ENCODE measurements at regions not wholly inside any gene's neighbourhood (a gene's known extent, or its start where the extent isn't known, plus 50 kb on each side); places are given as distances from the start of the nearest gene placed in this dataset.

GRCh38 chr5:142486020-142486419, 161.2 kb upstream of the SPRY4 start:
- no peak for FAIRE-seq
- DNase-seq (ENCODE audit: insufficient read length, low spot score), result no peak
- TF ChIP-seq POLR2A (IDR thresholded peaks at IDR 0.05; ENCODE audit: low read depth, low read length) (no peak), SPI1 (IDR thresholded peaks at IDR 0.05; ENCODE audit: low read depth, low read length) (no peak), TAF1 (IDR thresholded peaks at IDR 0.05; ENCODE audit: low read depth, low read length) (no peak), POLR2AphosphoS5 (IDR thresholded peaks at IDR 0.05; ENCODE audit: low read depth, low read length) (no peak), POU2F2 (IDR thresholded peaks at IDR 0.05; ENCODE audit: low read depth, low read length) (no peak)

DNA sequence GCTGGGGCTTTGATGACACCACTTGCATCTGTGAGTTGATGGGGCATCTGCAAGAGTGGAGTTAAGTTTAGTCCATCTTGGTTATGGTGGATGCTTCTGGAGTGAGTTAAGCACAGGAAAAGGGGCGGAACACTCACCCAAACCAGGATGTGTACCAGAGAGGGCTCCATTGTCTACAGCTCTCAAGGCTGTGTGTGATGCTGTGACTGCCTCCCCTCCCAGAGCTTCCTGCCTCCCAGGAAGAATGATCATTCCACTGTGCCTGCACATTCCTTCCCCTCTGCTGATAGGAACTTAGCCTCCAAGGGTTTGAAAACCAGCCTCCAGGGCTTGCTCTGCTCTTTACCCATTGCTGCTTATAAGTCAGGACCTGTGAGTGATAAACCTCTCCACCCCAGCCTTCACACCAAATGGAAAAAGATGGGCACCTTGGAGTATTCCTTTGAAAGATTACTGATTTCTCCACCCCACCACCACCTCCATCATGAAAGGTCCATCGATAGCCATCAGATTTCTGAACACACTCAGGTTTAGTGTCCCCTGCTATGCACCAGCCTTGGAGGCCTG, 160.1 kb upstream of the SPRY4 start:
- FAIRE-seq, result no peak
- TF ChIP-seq POLR2AphosphoS5 (IDR thresholded peaks at IDR 0.05; ENCODE audit: low read depth, low read length) (no peak), POU2F2 (IDR thresholded peaks at IDR 0.05; ENCODE audit: low read depth, low read length) (no peak), TAF1 (IDR thresholded peaks at IDR 0.05; ENCODE audit: low read depth, low read length) (no peak), POLR2A (IDR thresholded peaks at IDR 0.05; ENCODE audit: low read depth, low read length) (no peak), SPI1 (IDR thresholded peaks at IDR 0.05; ENCODE audit: low read depth, low read length) (no peak), PAX5 (IDR thresholded peaks at IDR 0.05; ENCODE audit: insufficient read depth, low read length, severe bottlenecking) (no peak)
- no peak for DNase-seq (ENCODE audit: insufficient read length, low spot score)

DNA sequence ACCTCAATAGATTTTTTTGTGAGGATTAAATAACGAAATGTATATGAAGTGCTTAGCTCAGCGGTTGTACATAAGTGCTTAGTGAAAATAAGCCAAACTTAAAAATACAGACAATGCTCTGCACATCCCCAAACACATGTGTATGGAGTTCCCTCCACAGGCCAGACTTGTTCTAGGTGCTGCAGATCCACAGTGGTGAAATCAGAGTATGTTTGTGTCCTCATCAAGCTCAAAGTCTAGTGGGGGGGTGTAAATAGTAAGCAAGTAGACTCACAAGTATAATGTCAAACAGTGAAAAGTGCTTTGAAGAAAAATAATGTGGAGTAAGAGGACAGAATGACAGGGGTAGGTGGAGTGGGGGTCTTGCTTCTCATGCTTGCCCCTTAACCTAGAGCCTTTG, 157.4 kb upstream of the SPRY4 start:
- DNase-seq (ENCODE audit: insufficient read length, low spot score) (no peak), FAIRE-seq (no peak)
- TF ChIP-seq TAF1 (IDR thresholded peaks at IDR 0.05; ENCODE audit: low read depth, low read length), result no peak
- TF ChIP-seq POLR2A (IDR thresholded peaks at IDR 0.05; ENCODE audit: low read depth, low read length), result no peak
- no peak for TF ChIP-seq PAX5 (IDR thresholded peaks at IDR 0.05; ENCODE audit: insufficient read depth, low read length, severe bottlenecking)
- TF ChIP-seq POLR2AphosphoS5 (IDR thresholded peaks at IDR 0.05; ENCODE audit: low read depth, low read length), result no peak
- no peak for TF ChIP-seq SPI1 (IDR thresholded peaks at IDR 0.05; ENCODE audit: low read depth, low read length)
- TF ChIP-seq POU2F2 (IDR thresholded peaks at IDR 0.05; ENCODE audit: low read depth, low read length), result no peak

DNA sequence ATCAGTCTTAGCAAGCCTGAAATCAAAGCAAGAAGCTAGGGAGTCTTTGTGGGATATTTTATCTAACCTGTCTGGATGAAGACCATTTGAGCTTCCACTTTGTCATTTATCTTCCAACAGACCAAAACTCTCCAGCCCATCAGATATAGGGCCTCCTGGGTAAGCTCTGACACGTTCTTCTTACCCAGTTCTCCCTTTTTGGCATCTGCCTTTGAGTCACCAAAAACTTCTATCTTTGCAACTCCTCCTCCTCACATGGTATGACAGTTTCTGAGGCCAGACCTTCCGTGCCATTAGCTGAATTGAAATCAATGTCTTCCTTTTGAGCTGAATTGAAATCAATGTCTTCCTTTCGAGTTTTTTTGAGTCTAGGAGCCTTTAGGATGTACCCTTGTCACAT, 156.6 kb upstream of the SPRY4 start:
- FAIRE-seq, result no peak
- TF ChIP-seq POLR2A (IDR thresholded peaks at IDR 0.05; ENCODE audit: low read depth, low read length) (no peak), SPI1 (IDR thresholded peaks at IDR 0.05; ENCODE audit: low read depth, low read length) (peak; percentile 32; the same call in 1 of the 2 replicates)
- no peak for DNase-seq (ENCODE audit: insufficient read length, low spot score)

DNA sequence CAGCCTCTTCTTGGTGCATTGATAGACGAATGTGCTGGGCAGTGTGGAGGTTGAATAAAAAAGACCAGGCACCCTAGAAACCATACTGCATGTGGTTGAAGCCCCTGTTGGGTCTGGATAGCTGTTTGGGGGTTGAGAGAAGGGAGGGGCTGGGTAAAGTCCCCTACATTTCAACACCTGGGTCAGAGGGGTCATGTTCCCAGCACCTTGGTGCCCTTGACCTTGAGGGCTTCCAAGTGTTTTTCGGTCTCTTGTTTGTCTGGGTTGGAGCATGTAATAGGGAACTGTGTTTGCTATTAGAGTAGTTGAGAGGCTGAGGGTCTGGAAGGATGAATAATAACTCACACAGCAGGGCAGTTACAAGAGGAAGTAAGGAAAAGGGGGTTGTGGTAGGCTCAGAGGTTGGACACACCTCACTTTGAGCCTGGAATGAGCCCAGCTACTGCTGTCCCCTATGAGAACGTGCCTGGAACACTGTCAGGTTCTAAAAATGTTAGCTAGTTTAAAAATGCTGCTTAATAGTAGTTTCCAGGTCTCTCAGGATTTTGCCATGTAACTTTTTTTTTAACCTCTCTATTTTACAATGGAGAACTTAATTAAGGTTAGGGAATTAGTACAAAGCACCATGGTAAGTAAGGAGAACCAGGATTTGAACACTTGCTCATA, 155.2 kb upstream of the SPRY4 start:
- FAIRE-seq, result no peak
- DNase-seq (ENCODE audit: insufficient read length, low spot score), result no peak
- TF ChIP-seq POLR2AphosphoS5 (IDR thresholded peaks at IDR 0.05; ENCODE audit: low read depth, low read length), result no peak
- TF ChIP-seq TAF1 (IDR thresholded peaks at IDR 0.05; ENCODE audit: low read depth, low read length), result no peak
- no peak for TF ChIP-seq PAX5 (IDR thresholded peaks at IDR 0.05; ENCODE audit: insufficient read depth, low read length, severe bottlenecking)
- TF ChIP-seq POLR2A (IDR thresholded peaks at IDR 0.05; ENCODE audit: low read depth, low read length), result no peak
- TF ChIP-seq POU2F2 (IDR thresholded peaks at IDR 0.05; ENCODE audit: low read depth, low read length), result no peak
- no peak for TF ChIP-seq SPI1 (IDR thresholded peaks at IDR 0.05; ENCODE audit: low read depth, low read length)

GRCh38 chr5:142479150-142479549, 154.3 kb upstream of the SPRY4 start:
- no peak for DNase-seq (ENCODE audit: insufficient read length, low spot score)
- TF ChIP-seq POLR2A (IDR thresholded peaks at IDR 0.05; ENCODE audit: low read depth, low read length), result no peak
- no peak for TF ChIP-seq PAX5 (IDR thresholded peaks at IDR 0.05; ENCODE audit: insufficient read depth, low read length, severe bottlenecking)
- no peak for TF ChIP-seq SPI1 (IDR thresholded peaks at IDR 0.05; ENCODE audit: low read depth, low read length)
- TF ChIP-seq TAF1 (IDR thresholded peaks at IDR 0.05; ENCODE audit: low read depth, low read length), result no peak
- TF ChIP-seq POU2F2 (IDR thresholded peaks at IDR 0.05; ENCODE audit: low read depth, low read length), result no peak
- no peak for TF ChIP-seq POLR2AphosphoS5 (IDR thresholded peaks at IDR 0.05; ENCODE audit: low read depth, low read length)
- FAIRE-seq, result no peak

GRCh38 chr5:142478113-142478512, 153.3 kb upstream of the SPRY4 start:
- DNase-seq (ENCODE audit: insufficient read length, low spot score), result no peak
- TF ChIP-seq POLR2AphosphoS5 (IDR thresholded peaks at IDR 0.05; ENCODE audit: low read depth, low read length) (no peak), POU2F2 (IDR thresholded peaks at IDR 0.05; ENCODE audit: low read depth, low read length) (no peak), TAF1 (IDR thresholded peaks at IDR 0.05; ENCODE audit: low read depth, low read length) (no peak), PAX5 (IDR thresholded peaks at IDR 0.05; ENCODE audit: insufficient read depth, low read length, severe bottlenecking) (no peak), SPI1 (IDR thresholded peaks at IDR 0.05; ENCODE audit: low read depth, low read length) (no peak), POLR2A (IDR thresholded peaks at IDR 0.05; ENCODE audit: low read depth, low read length) (no peak)
- FAIRE-seq, result no peak

- FAIRE-seq (no peak), DNase-seq (ENCODE audit: insufficient read length, low spot score) (no peak)
- no peak for TF ChIP-seq SPI1 (IDR thresholded peaks at IDR 0.05; ENCODE audit: low read depth, low read length)
- TF ChIP-seq POU2F2 (IDR thresholded peaks at IDR 0.05; ENCODE audit: low read depth, low read length), result no peak
- no peak for TF ChIP-seq POLR2A (IDR thresholded peaks at IDR 0.05; ENCODE audit: low read depth, low read length)
- no peak for TF ChIP-seq PAX5 (IDR thresholded peaks at IDR 0.05; ENCODE audit: insufficient read depth, low read length, severe bottlenecking)
- no peak for TF ChIP-seq TAF1 (IDR thresholded peaks at IDR 0.05; ENCODE audit: low read depth, low read length)
- TF ChIP-seq POLR2AphosphoS5 (IDR thresholded peaks at IDR 0.05; ENCODE audit: low read depth, low read length), result no peak
Observed at GRCh38 chr5:142475102-142475513, 150.3 kb upstream of the SPRY4 start.

- no peak for TF ChIP-seq POLR2A (IDR thresholded peaks at IDR 0.05; ENCODE audit: low read depth, low read length)
- no peak for TF ChIP-seq SPI1 (IDR thresholded peaks at IDR 0.05; ENCODE audit: low read depth, low read length)
- no peak for TF ChIP-seq POLR2AphosphoS5 (IDR thresholded peaks at IDR 0.05; ENCODE audit: low read depth, low read length)
- TF ChIP-seq TAF1 (IDR thresholded peaks at IDR 0.05; ENCODE audit: low read depth, low read length), result no peak
- no peak for TF ChIP-seq PAX5 (IDR thresholded peaks at IDR 0.05; ENCODE audit: insufficient read depth, low read length, severe bottlenecking)
- TF ChIP-seq POU2F2 (IDR thresholded peaks at IDR 0.05; ENCODE audit: low read depth, low read length), result no peak
- no peak for DNase-seq (ENCODE audit: insufficient read length, low spot score)
- FAIRE-seq, result no peak
Observed at GRCh38 chr5:142474431-142475094, 149.7 kb upstream of the SPRY4 start.

All from GM12891 (cell line).